HG03280 (cell line): ENCODE measurements at regions not wholly inside any gene's neighbourhood (a gene's known extent, or its start where the extent isn't known, plus 50 kb on each side); places are given as distances from the start of the nearest gene placed in this dataset.

Experiments
- ATAC-seq: cut with Tn5 transposase; IDR thresholded peaks from one replicate; pipeline ENCODE4 v1.9.1; 2021; ENCODE audit warnings: mild to moderate bottlenecking, moderate library complexity; ENCODE audit not compliant: unreplicated experiment

DNA sequence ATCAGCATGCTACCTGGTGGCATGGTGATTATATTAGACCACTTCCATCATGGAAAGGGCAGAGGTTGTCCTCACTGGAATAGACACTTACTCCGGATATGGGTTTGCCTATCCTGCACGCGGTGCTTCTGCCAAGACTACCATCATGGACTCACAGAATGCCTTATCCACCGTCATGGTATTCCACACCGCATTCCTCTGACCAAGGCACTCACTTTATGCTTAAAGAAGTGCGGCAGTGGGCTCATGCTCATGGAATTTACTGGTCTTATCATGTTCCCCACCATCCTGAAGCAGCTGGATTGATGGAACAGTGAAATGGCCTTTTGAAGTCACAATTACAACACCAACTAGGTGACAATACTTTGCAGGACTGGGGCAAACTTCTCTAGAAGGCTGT, 109.2 kb upstream of the DRD2 start:
- no peak for ATAC-seq

DNA sequence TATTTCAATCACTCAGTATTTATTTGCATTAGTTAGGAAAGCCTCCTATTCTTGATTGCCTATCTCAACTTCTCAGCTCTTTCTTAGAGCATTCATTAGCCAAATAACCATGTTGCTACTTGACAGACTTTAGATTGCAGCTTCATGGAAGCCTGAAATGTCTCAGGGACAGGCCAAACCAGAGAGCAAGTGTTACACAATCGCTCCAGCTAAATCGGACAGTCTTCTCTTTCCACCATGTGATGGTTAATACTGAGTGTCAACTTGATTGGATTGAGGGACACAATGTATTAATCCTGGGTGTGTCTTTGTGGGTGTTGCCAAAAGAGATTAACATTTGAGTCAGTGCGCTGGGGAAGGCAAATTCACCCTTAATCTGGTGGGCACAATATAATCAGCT, 106.5 kb upstream of the DRD2 start:
- no peak for ATAC-seq

- ATAC-seq: no peak
Observed at GRCh38 chr11:113579292-113579940, 104.2 kb upstream of the DRD2 start.

DNA sequence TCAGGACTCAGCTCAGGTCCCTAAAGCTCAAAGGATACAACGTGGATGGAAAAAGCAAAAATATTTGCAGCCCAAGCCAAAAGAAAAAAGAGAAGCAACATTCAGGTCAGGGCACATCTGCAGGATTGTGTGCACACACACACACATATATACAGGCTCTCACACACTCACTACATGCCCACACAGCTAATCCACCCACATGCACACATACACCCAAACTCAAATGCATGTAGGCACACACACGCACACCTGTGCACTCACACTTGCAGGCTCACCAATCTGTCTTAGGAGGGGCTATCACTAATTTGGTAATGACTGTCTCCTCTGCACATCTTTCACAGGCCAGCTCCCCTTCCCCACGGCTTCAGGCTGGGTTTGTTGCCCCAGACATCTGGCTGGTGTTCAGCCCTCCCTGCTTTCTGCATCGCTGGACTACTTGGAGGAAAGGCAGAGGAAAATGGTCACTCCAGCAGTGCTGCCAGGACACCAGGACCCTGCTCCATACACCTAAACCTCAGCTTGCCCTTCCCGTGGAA, 103.6 kb upstream of the DRD2 start:
- ATAC-seq: no peak

GRCh38 chr11:113578033-113578380, 102.8 kb upstream of the DRD2 start:
- no peak for ATAC-seq

DNA sequence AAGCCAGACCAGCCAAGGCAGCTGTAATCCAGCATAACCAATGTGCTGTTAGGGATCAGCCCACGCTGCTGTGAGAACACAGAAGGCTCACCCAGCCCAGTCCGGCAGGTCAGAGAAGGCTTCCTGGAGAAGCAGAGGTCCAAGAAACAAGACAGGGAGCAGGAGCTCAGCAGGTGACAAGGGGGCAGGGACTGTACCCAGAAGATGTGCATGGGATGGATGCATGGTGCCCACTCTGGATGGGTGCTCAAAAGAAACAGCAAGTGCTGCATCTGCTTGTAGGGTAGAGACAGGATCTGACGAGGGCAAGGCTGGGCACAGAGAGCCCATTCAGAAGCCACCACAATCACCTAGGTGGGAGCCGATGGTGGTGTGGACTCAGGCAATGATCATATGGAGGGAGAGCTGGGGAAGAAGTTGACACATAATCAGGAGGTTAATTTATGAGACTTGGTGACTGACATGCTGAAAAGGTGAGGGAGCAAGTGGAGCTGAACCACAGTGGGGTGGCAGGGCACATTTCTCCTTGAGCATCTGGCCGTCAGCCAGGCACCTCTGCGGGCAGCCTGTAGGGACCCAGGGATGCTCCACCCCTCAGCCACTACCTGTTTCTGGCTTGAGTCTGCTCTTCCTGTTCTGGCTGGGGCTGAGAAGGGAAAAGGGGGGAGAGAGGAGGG, 102.3 kb upstream of the DRD2 start:
- no peak for ATAC-seq

- no peak for ATAC-seq
Observed at GRCh38 chr11:113574586-113574985, 99.4 kb upstream of the DRD2 start.

GRCh38 chr11:113574171-113574570, 99.0 kb upstream of the DRD2 start:
- ATAC-seq: no peak

DNA sequence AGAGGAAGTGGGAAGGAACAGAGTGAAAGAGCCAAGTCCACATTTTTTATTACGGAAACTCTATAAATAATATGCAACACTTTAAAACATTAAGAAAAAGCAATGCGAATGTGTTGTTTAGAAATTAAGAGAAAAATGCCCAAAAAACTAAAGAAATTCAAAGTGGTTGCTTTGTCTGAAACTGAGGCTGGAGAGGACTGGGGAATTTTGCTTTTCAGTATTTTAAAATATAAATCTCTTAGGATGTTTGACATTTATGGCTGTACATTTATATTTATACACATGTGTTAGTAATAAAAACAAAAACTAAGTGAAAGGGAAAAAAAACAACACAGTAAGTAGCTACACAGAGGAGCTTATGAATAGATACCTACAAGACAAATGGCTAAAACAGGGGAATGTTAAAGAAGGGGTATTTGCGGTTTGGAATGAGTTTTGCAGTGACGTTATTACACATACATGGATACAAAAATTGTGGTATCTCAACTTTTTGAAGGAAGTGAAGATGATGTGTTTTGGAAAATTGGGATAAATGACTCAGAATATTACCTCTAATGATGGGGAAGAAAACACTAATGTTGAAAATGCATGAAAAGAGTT, 97.0 kb upstream of the DRD2 start:
- ATAC-seq: no peak

GRCh38 chr11:113571531-113571930, 96.3 kb upstream of the DRD2 start:
- no peak for ATAC-seq

DNA sequence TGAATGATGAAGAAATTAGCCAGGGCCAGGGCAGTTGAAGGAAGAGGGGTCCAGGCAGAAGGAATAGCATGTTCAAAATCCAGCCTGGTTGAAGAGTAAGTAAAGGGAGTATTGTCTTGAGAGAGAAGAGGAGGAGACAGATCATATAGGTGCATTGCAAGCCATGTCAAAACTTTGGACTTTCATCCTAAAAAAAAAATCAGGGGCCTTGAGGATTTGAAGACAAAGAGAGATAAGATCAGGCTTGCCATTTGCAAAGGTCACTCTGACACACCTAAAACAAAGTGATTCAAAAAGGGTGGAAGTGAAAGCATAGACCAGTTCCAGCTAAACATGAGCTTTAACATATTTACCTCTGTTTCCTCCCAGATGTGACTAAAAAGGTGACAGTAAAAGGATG, 95.7 kb upstream of the DRD2 start:
- ATAC-seq: no peak

DNA sequence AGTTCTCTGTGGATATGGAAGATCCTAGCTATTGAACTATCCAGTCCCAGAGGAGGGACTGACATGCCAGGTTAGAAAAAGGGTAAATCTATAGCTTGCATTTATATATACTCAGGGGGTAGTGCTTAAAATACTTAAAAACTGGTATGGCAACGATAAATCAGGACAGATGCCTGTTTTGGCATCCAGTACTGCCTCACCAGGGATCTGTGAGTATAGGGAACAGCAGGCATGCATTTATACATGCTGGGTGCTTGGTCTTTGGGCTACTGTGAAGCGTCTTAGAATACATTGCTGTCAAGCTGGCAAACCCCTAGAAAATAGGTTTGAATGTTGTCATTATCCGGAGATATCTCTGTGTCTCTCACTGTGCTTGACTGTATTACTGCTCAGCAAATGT, 94.2 kb upstream of the DRD2 start:
- ATAC-seq: no peak

- ATAC-seq: no peak
Observed at GRCh38 chr11:113568566-113568965, 93.4 kb upstream of the DRD2 start.

DNA sequence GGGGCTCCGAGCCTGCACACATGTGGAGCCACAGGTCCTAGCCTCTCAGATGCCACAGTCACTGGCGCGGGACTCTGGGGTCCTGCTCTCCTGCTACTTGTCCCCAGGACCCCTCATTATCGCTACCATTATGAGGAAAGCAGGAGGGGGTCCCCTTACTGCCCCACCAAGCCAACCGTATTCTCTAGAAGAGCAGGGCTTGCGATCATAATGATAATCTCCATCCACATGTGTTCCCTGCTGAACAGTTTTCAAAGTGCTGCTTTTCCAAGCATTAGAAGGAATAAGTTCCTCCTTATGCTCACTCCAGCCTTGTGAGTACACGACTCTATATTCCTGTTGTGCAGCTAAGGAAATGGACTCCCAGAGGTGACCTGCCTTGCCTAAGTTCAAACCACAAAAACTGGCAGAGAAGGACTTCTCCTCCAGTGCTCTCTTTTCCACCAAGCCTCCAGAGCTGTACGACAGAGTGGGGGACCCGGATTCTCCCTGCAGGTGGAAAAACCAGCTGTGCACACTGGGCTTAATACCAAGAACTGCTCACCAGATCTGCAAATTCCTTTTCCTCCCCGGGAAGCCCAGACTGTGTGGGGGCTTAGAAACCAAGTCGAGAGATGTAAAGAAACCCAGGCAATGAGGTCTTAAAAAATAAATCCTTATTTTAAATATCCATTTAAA, 92.8 kb upstream of the DRD2 start:
- ATAC-seq: no peak

DNA sequence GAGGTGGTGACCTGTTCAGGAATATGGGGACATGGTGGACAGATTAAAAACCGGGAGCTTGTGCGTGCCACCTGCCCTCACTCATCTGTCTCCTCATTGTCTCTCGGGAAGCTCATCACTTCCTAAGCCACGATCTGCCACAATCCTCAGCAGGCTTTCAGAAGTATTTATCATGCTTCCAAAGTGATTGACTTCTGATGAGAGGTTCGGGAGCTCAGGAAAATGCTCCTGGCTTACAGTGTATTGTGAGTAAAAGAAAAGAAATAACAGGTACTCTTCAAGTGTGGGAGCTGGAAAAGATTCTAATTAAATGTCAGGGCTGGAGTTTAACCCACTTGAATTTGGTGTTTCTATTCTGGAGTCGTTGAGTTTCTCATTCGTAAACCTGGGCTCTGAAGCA, 91.9 kb upstream of the DRD2 start:
- no peak for ATAC-seq

- ATAC-seq: no peak
Observed at GRCh38 chr11:113564527-113565130, 89.4 kb upstream of the DRD2 start.

DNA sequence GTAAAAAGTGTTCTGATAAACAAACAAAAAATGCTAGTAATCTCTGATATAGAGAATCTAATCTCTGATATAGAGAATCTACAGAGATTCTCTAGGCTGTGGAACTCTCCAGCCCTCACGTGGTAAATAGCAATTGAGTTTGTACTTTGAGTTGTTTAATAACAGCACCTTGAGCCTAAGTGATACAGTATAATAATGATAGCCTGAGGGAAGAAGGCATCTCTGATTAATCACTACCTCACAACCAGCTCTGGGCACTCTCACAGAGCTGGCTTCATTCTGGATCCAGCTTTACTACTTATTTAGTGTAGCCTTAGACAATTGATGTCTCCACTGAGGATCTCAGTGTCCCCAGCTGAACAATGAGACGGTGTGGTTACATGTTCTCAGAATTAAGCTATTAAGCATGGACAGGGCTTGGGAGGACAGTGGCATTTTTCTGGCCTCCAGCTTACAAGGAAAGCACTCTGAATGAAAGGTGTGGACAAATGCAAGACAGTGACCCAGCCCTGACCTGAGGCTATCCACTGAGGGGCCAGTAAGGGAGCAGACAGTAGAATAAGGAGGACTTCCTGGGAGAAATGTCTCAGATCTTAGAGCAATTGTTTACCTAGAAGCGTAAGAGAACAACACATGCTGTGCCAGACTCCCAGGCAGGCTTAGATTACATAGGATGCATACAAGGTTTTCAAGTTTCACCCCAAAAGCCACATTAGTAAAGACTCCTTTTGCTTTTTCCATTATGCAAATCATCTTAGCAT, 88.7 kb upstream of the DRD2 start:
- ATAC-seq: no peak

DNA sequence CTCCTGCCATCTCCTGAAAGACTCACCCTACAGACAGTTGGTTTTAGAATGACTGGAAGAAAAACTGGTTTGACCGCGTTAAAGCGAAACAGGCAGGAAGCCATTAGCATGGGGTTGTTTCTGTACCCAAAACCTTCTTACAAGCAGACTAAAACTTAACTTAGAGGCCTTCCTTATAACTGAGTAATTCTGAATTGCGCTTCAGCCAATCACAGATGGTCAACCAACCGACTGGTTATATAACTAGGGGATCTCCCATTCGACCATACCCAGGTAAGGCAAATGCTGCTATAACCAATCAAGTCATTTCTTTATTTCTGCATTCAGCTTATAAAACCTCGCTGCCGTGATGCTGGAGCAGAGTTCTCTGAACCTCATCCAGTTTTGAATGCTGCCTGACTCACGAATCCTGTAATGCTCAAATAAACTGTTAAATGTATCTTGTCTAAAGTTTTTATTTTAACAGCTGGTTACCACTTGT, 87.8 kb upstream of the DRD2 start:
- no peak for ATAC-seq

- ATAC-seq: no peak
Observed at GRCh38 chr11:113562576-113562975, 87.4 kb upstream of the DRD2 start.

GRCh38 chr11:113557926-113558325, 82.7 kb upstream of the DRD2 start:
- no peak for ATAC-seq

GRCh38 chr11:113556036-113556435, 80.8 kb upstream of the DRD2 start:
- no peak for ATAC-seq
